Islet of Langerhans (tissue), 1 donor: ENCODE measurements at regions not wholly inside any gene's neighbourhood (a gene's known extent, or its start where the extent isn't known, plus 50 kb on each side); places are given as distances from the start of the nearest gene placed in this dataset.
"Not testable (repeated sequence)": the region's sequence is repeated elsewhere in the genome, so short reads cannot be mapped to it uniquely, and the experiment has no call there.

Experiments
- FAIRE-seq: peaks from one replicate; lab custom pipeline; 2011; peaks lifted over from hg19 to GRCh38; lab: Jason Lieb, UNC

- no peak for FAIRE-seq
Measured at GRCh38 chr1:121443001-121443540, 258.3 kb downstream of the SRGAP2C start.

- FAIRE-seq, result no peak
Measured at GRCh38 chr1:121444096-121444495, 259.3 kb downstream of the SRGAP2C start.

- FAIRE-seq, result no peak
Measured at GRCh38 chr1:121445679-121446078, 260.9 kb downstream of the SRGAP2C start.

- peak; percentile 100 for FAIRE-seq
Measured at GRCh38 chr1:121447280-121447923, 262.6 kb downstream of the SRGAP2C start.

- not testable (repeated sequence) for FAIRE-seq
Measured at GRCh38 chr1:121448064-121448463, 263.3 kb downstream of the SRGAP2C start.

- FAIRE-seq, result no peak
Measured at GRCh38 chr1:121448851-121449250, 264.1 kb downstream of the SRGAP2C start.

- no peak for FAIRE-seq
Measured at GRCh38 chr1:121452484-121452883, 267.7 kb downstream of the SRGAP2C start.

- FAIRE-seq, result peak; percentile 85
Measured at GRCh38 chr1:121458291-121459048, 273.7 kb downstream of the SRGAP2C start.

GRCh38 chr1:121459235-121459634, 274.5 kb downstream of the SRGAP2C start:
- no peak for FAIRE-seq

- FAIRE-seq, result not testable (repeated sequence)
Measured at GRCh38 chr1:121469395-121469794, 284.6 kb downstream of the SRGAP2C start.

- not testable (repeated sequence) for FAIRE-seq
Measured at GRCh38 chr1:121470401-121470800, 285.6 kb downstream of the SRGAP2C start.

GRCh38 chr1:121471523-121471922, 286.7 kb downstream of the SRGAP2C start:
- no peak for FAIRE-seq

GRCh38 chr1:121472017-121472416, 287.2 kb downstream of the SRGAP2C start:
- FAIRE-seq, result no peak

GRCh38 chr1:121483234-121483633, 298.5 kb downstream of the SRGAP2C start:
- no peak for FAIRE-seq

- FAIRE-seq, result no peak
Measured at GRCh38 chr1:121483961-121484424, 299.2 kb downstream of the SRGAP2C start.

GRCh38 chr1:121494796-121495195, 310.0 kb downstream of the SRGAP2C start:
- FAIRE-seq, result not testable (repeated sequence)

- not testable (repeated sequence) for FAIRE-seq
Measured at GRCh38 chr1:121511455-121511854, 326.7 kb downstream of the SRGAP2C start.

- not testable (repeated sequence) for FAIRE-seq
Measured at GRCh38 chr1:121511876-121512275, 327.1 kb downstream of the SRGAP2C start.

- FAIRE-seq, result no peak
Measured at GRCh38 chr1:121515235-121515634, 330.5 kb downstream of the SRGAP2C start.

GRCh38 chr1:121516234-121516967, 331.6 kb downstream of the SRGAP2C start:
- FAIRE-seq, result no peak

GRCh38 chr1:121517586-121518230, 332.9 kb downstream of the SRGAP2C start:
- FAIRE-seq, result no peak

- FAIRE-seq, result no peak
Measured at GRCh38 chr1:121518726-121519041, 333.9 kb downstream of the SRGAP2C start.
